ENCODE measurements at regions not wholly inside any gene's neighbourhood (a gene's known extent, or its start where the extent isn't known, plus 50 kb on each side); places are given as distances from the start of the nearest gene placed in this dataset.

DNA sequence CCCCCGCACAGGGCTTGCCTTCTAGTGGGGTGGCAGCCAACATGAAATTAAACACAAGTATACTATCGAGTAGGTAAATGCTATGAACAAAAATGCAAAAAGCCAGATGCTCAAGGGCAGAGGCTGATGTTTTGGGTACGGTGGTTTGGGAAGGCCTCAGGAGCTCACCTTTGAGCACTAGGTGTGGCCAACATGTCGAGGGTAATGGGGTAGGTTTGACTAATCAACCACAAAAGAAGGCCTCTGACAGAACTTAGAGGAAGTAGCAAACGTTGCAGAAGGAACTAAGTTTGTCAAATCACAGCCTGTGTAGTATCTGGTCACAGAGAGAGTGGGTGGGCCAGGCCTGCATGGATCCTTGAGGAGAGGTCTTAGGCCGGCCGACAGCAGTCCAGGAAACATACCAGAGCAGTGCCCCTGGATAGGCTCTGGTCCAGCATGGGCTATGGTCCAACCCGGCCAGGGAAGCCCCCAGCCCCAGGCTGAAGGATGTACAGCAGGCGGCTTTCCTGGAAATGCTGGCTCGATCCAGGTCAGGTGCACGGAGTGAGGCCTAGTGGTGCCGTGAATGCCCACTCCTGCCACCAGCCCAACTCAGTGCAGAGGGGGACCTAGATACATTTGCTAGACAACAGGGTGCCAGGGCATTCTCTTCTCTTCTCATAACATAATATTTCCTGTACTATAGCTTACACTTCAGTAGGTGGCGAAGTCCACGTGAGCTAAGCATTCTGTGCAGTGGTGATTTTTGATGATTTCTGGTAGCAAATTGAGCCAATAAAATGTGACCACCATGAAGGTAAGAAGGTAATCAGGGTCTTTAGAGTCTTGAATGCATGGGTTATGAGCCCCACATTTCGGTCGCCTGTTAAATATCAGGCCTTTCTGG lies 56.3 kb upstream of the CD93 start (continued):
- TF ChIP-seq TARDBP (IDR thresholded peaks at IDR 0.05; ENCODE audit: borderline replicate concordance), result no peak
- no peak for TF ChIP-seq FOS (IDR thresholded peaks at IDR 0.05; ENCODE audit: borderline replicate concordance, extremely low read depth, insufficient read length)
- no peak for TF ChIP-seq CHD1 (IDR thresholded peaks at IDR 0.05; ENCODE audit: low read depth, low read length)

DNA sequence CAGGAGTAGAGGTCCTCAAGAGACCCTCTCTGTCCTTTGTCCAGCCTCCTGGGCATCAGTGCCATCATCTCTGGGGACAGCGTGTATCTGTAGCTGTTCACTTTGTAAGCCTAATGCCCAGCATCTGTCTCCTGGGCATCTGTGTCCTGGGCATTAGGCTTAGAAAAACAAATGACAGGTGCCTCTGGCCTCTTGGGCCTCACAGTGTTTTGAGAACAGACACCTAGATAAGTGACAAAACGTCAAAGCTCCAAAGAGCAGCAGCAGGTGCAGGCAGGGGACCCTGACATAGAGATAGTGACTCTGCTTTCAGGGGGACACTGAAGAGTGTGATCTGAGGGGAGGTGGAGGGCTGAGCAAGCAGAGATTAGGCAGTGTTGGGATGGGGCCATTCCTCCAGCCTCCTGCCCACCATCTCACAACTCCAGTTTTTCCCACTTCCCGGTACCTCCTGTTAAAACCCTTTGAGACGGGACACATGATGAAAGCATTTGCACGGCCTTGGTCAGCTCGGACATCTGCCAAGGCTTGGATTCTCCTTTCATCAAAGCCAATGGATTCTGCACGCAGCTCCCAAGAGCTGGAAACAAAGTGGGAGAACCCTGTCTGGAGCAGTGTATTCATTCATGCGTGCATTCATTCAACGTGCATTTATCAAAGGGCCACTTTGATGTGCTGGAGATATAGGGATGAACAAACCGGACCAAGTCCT lies 55.5 kb upstream of the CD93 start:
- Histone ChIP-seq H3K9me3 (replicated peaks; ENCODE audit: control insufficient read depth, insufficient read depth, low read length) (no peaks in the 10 kb centered on the region), H3K4me3 (no peak overlapping the region), H3K27me3 (replicated peaks in 1 of 2; ENCODE audit: control insufficient read depth in 2 of 2, insufficient read depth in 2 of 2, low read length in 1 of 2) (no peaks in the 10 kb centered on the region), H3K4me2 (ENCODE audit: control insufficient read depth, insufficient read depth) (peak overlapping the region; percentile 34; the same call in 1 of the 2 replicates), H3K79me2 (ENCODE audit: control insufficient read depth, insufficient read depth, low read length) (no peaks in the 10 kb centered on the region), H3K36me3 (ENCODE audit: control insufficient read depth in 2 of 2, insufficient read depth in 2 of 2, low read length in 1 of 2) (no peaks in the 10 kb centered on the region), H3K27ac (ENCODE audit: control insufficient read depth, insufficient read depth) (no peak overlapping the region), H2AFZ (ENCODE audit: control insufficient read depth, low read depth, low read length) (no peak overlapping the region), H4K20me1 (ENCODE audit: control insufficient read depth, insufficient read depth) (no peaks in the 10 kb centered on the region), H3K9ac (ENCODE audit: control insufficient read depth, insufficient read depth, low read length) (no peak overlapping the region), H3K4me1 (ENCODE audit: control insufficient read depth, insufficient read depth, low read length) (peaks cover 24% of the 10 kb centered on the region)
- BruUV-seq (replicated peaks), result no TSS peak
- RAD21 ChIA-PET (ENCODE audit: unreplicated experiment), result interaction anchor here (0.9 to 1.7 kb wide), 4 partner anchors 16 to 75 kb away, joined by 3 to 6 read pairs (median 3); no protein-coding TSS in a partner anchor
- DNase-seq (ENCODE audit: low read depth, low spot score) (no peak), ATAC-seq (no peak), FAIRE-seq (no peak)
- intact Hi-C loops (cut with micrococcal nuclease; ENCODE audit: unreplicated experiment), result no loop called here
- POLR2A ChIA-PET, result interaction anchor here (2.1 kb wide), 1 partner anchor 16 kb away, joined by 7 read pairs; no protein-coding TSS in a partner anchor
- SMC1A ChIA-PET (ENCODE audit: uncharacterized antibody, unreplicated experiment), result interaction anchor here (0.8 to 6.1 kb wide), 9 partner anchors 9 to 59 kb away, joined by 3 to 28 read pairs (median 4); no protein-coding TSS in a partner anchor
- 64% methylated on average over 10 of the region's 10 CpGs for WGBS (ENCODE audit: insufficient coverage, insufficient replicate concordance, low lambda C conversion rate, missing lambda C conversion rate)
- in situ Hi-C loops (cut with MboI), result no loop called here
- CTCF ChIA-PET, result interaction anchor here (1.3 to 2.9 kb wide), 6 partner anchors 9 to 91 kb away, joined by 3 to 11 read pairs (median 4); no protein-coding TSS in a partner anchor
- no peak for TF ChIP-seq ESRRA (IDR thresholded peaks at IDR 0.05; ENCODE audit: low read length)
- no peak for TF ChIP-seq CHD2 (IDR thresholded peaks at IDR 0.05; ENCODE audit: borderline replicate concordance, low read depth, low read length)

Data from GM12878 (cell line).